Natural killer cell treated with Interleukin-12 subunit alpha and Interleukin-12 subunit beta and Interleukin-15 and Interleukin-18, amount 100 ng/mL, for 72 hours (primary cell): ENCODE measurements at regions not wholly inside any gene's neighbourhood (a gene's known extent, or its start where the extent isn't known, plus 50 kb on each side); places are given as distances from the start of the nearest gene placed in this dataset.
A peak's percentile ranks its signal among the peaks of the same experiment; 100 is the strongest.
"Not testable (repeated sequence)": the region's sequence is repeated elsewhere in the genome, so short reads cannot be mapped to it uniquely, and the experiment has no call there.

Experiments
- ATAC-seq, 2 donors: fragments of 150-1000 bp; cut with Tn5 transposase in 1 of 2; sonication (Bioruptor Pico), chemical (Tn5 transposase) in 1 of 2; 2 replicates each; pipeline ENCODE4 v1.10.0; 2021
- DNase-seq: peaks from one replicate; pipeline ENCODE4 v3.0.0; 2022; ENCODE audit warnings: low spot score
- H3K27ac Mint-ChIP-seq, 2 donors: 1 replicate in 1 of 2; 2 replicates in 1 of 2; pipeline ENCODE4 v1.8.0; 2022; ENCODE audit warnings: mixed read lengths in 2 of 2, mild to moderate bottlenecking in 1 of 2, moderate library complexity in 1 of 2
- H3K27me3 Mint-ChIP-seq, 2 donors: 1 replicate in 1 of 2; 2 replicates in 1 of 2; pipeline ENCODE4 v1.8.0; 2022; ENCODE audit warnings: mixed read lengths in 2 of 2
- H3K36me3 Mint-ChIP-seq: one replicate; pipeline ENCODE4 v1.8.0; 2022; ENCODE audit warnings: mixed read lengths
- H3K4me1 Mint-ChIP-seq, 2 donors: 1 replicate in 1 of 2; 2 replicates in 1 of 2; pipeline ENCODE4 v1.8.0; 2022; ENCODE audit warnings: low read depth in 2 of 2, mixed read lengths in 2 of 2, mild to moderate bottlenecking in 1 of 2
- H3K4me3 Mint-ChIP-seq: one replicate; pipeline ENCODE4 v1.8.0; 2022; ENCODE audit warnings: mixed read lengths
- H3K9me3 Mint-ChIP-seq: 2 replicates; pipeline ENCODE4 v1.8.0; 2022; ENCODE audit warnings: mixed read lengths

DNA sequence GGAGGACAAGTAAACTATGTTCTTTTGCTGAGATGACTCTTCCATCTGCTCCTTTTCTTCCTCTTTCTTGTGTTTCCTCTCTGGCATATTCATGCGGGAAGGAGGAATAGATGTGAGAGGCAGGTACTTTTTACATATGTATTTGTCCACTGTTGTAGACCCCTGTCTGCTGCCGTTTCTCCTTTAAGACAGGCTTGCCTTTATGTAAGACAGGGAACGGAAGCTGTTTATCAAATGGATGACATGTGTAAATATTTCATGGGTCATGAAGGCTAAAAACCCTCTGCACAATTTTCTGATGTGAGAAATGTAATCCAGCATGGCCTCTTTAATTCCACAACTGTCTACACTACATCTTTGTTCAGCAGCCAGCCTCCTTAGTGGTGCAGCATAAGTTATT is 1525.5 kb upstream of the NUDT12 start:
- no peak for ATAC-seq
- Mint-ChIP-seq H3K27me3 (no peaks in the 10 kb centered on the region), H3K27ac (no peak overlapping the region), H3K36me3 (peaks cover 4% of the 10 kb centered on the region), H3K4me1 (no peaks in the 10 kb centered on the region), H3K4me3 (no peak overlapping the region), H3K9me3 (peaks cover 17% of the 10 kb centered on the region)
- no peak for DNase-seq

DNA sequence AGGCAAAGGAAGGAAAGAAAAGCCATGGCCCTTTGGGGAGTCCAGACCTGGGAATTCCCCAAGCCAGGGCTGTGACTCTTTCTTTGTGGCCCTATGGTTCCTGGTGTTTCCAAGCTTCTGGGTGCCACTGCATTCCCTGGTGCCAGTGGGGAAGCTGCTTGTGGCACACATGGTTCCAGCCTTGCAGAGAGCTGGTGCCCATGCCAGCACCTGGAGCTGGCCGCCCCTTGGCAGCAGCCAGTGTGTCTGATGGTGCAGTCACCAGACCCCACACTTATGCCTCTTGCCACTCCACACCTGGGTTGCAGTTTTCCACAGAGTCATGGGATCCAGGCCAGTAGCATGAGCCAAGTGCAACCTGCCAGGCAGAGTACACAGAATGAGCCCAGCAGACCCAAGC is 1495.3 kb upstream of the NUDT12 start:
- Mint-ChIP-seq H3K4me1 (no peaks in the 10 kb centered on the region), H3K36me3 (peaks cover 5% of the 10 kb centered on the region), H3K27me3 (no peaks in the 10 kb centered on the region), H3K27ac (no peak overlapping the region), H3K4me3 (no peak overlapping the region), H3K9me3 (peaks cover 18% of the 10 kb centered on the region)
- DNase-seq (no peak), ATAC-seq (peak in 1 of 2 donors; percentile 13)

DNA sequence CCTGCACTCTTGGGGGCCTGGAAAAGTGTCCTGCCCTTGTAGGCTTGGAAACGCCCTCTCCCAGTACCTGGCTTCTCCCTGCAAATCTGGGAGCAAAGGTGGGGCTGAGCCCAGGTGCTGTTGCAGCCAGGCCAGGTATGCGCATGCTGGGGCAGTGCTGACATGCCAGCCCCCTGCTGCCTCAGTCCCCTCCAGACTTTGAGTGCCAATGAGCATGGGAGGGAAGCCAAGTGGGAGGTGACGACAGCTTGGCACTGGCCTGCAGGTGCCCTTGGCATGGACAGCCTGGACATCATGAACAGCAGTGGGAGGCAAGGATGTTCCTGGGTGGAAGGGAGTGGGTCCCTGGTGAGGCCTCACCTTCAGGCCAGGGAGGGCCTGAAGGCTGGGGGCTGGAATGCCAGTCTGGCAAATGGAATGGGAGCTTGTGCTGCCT is 1494.4 kb upstream of the NUDT12 start:
- DNase-seq (no peak), ATAC-seq (no peak)
- Mint-ChIP-seq H3K4me1 (no peaks in the 10 kb centered on the region), H3K27me3 (no peaks in the 10 kb centered on the region), H3K4me3 (no peak overlapping the region), H3K36me3 (peaks cover 9% of the 10 kb centered on the region), H3K9me3 (peaks cover 24% of the 10 kb centered on the region), H3K27ac (no peak overlapping the region)

DNA sequence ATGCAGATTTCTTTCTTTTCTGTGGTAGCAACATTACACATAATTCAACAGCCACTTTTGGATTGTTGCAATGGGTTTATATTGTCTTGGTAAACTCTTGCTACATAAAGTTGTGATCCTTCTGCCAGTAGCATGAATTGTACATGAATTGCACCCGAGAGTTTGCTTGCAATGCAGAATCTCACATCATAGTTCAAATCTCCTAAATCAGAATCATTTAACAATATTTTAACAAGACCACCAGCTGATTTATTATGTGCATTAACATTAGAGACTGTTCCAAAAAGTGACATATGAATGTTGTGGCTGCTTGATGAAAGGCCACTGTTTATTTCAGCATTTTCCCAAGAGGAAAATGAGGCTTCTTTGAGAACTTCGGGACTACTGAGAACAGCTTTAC is 1491.8 kb upstream of the NUDT12 start:
- peaks cover 20% of the 10 kb centered on the region for H3K9me3 Mint-ChIP-seq
- no peaks in the 10 kb centered on the region for H3K4me1 Mint-ChIP-seq
- DNase-seq (no peak), ATAC-seq (no peak)
- H3K4me3 Mint-ChIP-seq: no peak overlapping the region
- peaks cover 9% of the 10 kb centered on the region for H3K36me3 Mint-ChIP-seq
- no peaks in the 10 kb centered on the region for H3K27me3 Mint-ChIP-seq
- no peak overlapping the region for H3K27ac Mint-ChIP-seq

DNA sequence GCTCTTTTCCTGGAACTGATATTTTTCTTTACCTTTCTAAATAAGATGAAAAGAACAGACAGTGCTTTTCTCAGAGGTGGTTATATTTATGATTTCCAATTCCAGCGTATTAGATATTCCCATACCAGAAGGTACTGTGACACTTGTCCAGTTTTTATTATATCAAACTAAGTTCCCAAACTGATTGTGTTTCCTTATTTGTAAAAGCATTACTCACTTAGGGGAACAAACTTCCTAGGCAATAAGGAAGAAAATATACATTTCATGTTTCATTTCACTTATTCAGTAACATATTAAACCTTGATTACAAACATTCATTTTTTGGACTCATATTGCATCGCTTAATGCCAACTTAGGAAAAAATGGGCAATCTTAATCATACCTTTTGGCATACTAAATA is 1480.0 kb upstream of the NUDT12 start:
- DNase-seq (no peak), ATAC-seq (no peak)
- Mint-ChIP-seq H3K9me3 (peaks cover 10% of the 10 kb centered on the region), H3K27me3 (no peaks in the 10 kb centered on the region), H3K27ac (no peak overlapping the region), H3K36me3 (no peaks in the 10 kb centered on the region), H3K4me1 (no peaks in the 10 kb centered on the region), H3K4me3 (no peak overlapping the region)

DNA sequence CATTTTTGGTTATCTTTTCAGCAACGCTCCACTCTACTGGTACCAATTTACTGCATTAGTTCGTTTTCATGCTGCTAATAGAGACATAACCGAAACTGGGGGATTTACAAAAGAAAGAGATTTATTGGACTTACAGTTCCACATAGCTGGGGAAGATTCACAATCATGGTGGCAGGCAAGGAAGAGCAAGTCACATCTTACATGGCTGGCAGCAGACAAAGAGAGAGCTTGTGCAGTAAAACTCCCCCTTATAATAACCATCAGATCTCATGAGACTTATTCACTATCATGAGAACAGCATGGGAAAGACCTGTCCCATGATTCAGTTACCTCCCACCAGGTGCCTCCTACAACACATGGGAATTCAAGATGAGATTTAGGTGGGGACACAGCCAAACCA is 1474.2 kb upstream of the NUDT12 start:
- H3K27me3 Mint-ChIP-seq, H3K27ac Mint-ChIP-seq, ATAC-seq, DNase-seq, H3K4me1 Mint-ChIP-seq, H3K36me3 Mint-ChIP-seq, H3K4me3 Mint-ChIP-seq: not testable (repeated sequence)
- H3K9me3 Mint-ChIP-seq: peaks cover 33% of the 10 kb centered on the region

DNA sequence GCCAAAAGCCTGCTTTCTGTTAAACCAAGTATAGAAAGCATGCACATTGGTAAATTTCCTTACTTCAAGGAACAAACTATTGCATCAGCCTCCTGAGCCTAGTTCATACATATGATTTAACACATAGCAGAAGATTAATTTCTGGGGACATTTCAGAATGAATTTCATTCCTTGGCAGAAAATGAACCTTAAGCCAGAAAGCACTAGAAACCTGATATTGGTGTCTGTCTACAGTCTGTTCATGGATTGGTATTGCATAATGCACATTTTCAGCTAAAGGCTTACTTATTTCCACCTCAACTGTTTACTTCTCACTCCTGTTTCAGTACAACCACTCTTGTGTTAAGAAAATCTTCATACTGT is 1471.8 kb upstream of the NUDT12 start:
- peaks cover 29% of the 10 kb centered on the region for H3K9me3 Mint-ChIP-seq
- no peaks in the 10 kb centered on the region for H3K4me1 Mint-ChIP-seq
- no peak for ATAC-seq
- H3K27ac Mint-ChIP-seq: no peak overlapping the region
- peaks cover 7% of the 10 kb centered on the region for H3K36me3 Mint-ChIP-seq
- no peak overlapping the region for H3K4me3 Mint-ChIP-seq
- no peaks in the 10 kb centered on the region for H3K27me3 Mint-ChIP-seq
- DNase-seq: no peak

DNA sequence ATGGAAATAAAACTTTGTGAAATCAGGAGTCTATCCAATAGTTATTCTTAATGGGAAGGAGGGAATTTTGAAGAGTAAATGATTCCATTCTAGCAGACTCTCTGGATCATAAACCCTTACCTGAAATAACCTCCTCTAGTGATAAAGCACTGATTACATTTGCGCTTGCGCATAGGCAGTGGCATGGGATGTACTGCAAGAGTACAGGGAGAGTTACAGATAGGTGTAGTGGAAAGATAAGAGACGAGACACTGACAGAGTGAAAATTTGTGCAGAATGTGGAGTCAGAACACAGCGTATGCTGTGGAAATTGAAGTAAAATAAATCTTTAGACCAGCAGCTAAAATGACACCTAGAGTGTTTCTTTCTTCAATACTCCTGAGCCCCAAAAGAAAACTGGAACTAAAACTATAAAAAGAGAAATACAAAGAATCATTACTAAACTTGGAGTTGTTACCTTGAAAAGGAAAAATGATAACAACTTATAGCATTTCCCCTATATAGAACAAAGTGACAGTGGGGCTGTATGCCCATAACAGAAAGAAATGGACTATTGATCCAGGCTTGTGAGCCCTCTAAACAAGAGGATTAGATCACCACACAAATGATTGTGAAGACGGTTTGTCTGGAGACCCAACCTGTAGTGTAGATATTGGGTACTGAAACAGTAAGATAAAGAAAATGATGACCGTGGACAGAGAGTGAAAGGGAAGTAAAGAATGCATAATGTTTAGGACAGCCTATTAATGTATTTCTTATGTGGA is 1471.2 kb upstream of the NUDT12 start:
- no peaks in the 10 kb centered on the region for H3K27me3 Mint-ChIP-seq
- DNase-seq (no peak), ATAC-seq (no peak)
- H3K4me1 Mint-ChIP-seq: no peaks in the 10 kb centered on the region
- H3K27ac Mint-ChIP-seq: no peak overlapping the region
- H3K4me3 Mint-ChIP-seq: no peak overlapping the region
- peaks cover 7% of the 10 kb centered on the region for H3K36me3 Mint-ChIP-seq
- peaks cover 29% of the 10 kb centered on the region for H3K9me3 Mint-ChIP-seq

DNA sequence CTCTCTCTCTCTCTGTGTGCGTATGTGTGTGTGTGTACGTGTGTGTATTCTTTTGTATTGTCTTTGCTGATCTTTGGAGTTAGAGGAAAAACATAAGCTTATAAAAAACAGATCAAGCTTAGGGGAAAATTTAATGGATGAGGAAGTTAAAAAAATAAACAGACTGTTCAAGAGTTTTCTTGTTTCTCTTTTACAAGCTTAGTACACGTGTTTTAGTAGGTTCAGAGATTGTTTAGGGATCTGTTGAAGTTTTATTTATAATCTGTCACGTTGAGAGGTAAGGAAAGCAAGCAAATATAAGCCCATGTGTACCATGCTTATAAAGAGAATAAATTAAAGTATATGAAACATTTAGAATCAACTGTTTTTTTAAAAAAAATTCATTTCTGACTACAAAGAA is 1470.3 kb upstream of the NUDT12 start:
- no peak overlapping the region for H3K4me3 Mint-ChIP-seq
- H3K27me3 Mint-ChIP-seq: no peaks in the 10 kb centered on the region
- no peaks in the 10 kb centered on the region for H3K4me1 Mint-ChIP-seq
- DNase-seq (no peak), ATAC-seq (no peak)
- H3K27ac Mint-ChIP-seq: no peak overlapping the region
- peaks cover 25% of the 10 kb centered on the region for H3K9me3 Mint-ChIP-seq
- peaks cover 7% of the 10 kb centered on the region for H3K36me3 Mint-ChIP-seq

DNA sequence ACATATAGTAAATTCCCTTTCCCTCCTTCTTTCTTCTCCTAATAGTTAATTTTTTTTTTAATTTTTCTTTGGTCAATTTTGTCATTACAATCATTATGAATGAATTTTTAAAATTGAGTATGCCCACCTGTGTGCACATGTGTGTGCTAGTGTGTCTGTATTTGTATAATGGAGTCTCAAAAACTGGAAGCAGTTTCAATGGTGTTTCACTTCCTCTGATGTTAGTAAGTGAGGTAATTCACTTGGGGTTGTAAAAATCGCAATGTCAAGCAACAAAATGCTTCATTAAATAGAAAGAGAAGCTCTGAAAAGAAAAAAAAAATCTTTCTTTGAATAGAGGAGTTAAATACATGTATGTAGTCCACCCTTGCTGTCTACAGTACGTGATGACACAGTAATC is 1467.6 kb upstream of the NUDT12 start:
- no peaks in the 10 kb centered on the region for H3K4me1 Mint-ChIP-seq
- peaks cover 23% of the 10 kb centered on the region for H3K9me3 Mint-ChIP-seq
- H3K27ac Mint-ChIP-seq: no peak overlapping the region
- H3K36me3 Mint-ChIP-seq: no peaks in the 10 kb centered on the region
- H3K27me3 Mint-ChIP-seq: no peaks in the 10 kb centered on the region
- no peak overlapping the region for H3K4me3 Mint-ChIP-seq
- no peak for ATAC-seq
- no peak for DNase-seq

DNA sequence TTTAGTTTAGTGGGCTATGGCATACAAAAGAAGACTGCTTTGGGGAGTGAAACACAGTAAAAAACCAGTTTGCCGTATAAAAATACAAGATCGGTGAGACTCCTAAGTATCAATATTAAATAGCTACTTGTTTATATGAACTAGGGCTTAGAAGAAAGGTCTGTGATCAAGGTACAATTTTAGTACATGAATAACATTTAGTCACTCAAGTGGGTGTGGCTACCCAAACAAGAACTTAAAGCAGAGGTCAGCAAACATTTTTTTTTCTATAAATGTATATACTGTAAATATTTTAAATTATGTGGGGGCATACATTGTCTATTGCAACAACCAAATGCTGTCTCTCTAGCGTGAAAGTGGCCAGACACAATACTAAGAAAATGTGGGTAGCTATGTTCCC is 1452.5 kb upstream of the NUDT12 start:
- no peak for ATAC-seq
- H3K27ac Mint-ChIP-seq: no peak overlapping the region
- H3K9me3 Mint-ChIP-seq: peaks cover 14% of the 10 kb centered on the region
- H3K4me3 Mint-ChIP-seq: no peak overlapping the region
- no peaks in the 10 kb centered on the region for H3K4me1 Mint-ChIP-seq
- no peaks in the 10 kb centered on the region for H3K27me3 Mint-ChIP-seq
- DNase-seq: no peak
- peaks cover 6% of the 10 kb centered on the region for H3K36me3 Mint-ChIP-seq

DNA sequence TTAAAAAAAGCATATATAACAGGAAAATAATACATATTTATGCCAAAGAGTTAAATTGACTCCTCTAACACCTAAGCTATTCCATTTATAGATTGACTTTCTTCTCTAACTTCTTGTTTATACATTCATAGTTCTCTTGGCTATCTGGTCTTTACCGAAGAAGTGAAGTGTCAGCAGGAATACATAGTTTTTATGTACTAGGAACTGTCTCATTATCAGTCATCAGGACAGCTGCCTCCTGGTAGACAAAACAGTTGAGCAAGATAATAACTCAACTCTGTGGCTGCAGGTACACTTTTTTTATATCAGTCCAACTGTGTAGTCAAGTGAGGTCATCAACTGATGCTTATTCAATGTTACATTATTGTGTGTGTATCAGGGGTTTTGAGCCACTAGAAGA is 1436.0 kb upstream of the NUDT12 start:
- ATAC-seq (no peak), DNase-seq (no peak)
- Mint-ChIP-seq H3K27me3 (no peaks in the 10 kb centered on the region), H3K36me3 (peaks cover 5% of the 10 kb centered on the region), H3K9me3 (peaks cover 14% of the 10 kb centered on the region), H3K4me1 (no peaks in the 10 kb centered on the region), H3K4me3 (no peak overlapping the region), H3K27ac (no peak overlapping the region)

DNA sequence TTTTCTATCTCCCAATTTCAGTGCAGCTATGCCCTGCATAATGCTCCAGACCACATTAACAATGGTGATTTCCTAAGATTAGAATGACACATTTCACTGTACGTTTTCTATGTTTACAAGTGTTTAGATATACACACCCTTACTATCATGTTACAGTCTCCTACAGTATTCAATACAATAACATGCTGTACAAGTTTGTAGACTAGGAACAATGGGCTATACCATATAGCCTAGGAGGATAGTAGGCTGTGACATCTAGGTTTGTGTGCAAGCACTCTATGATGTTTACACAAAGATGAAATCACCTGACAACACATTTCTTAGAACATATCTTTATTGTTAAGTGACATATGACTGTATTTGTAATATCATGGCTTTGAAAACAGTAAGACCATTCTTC is 1435.6 kb upstream of the NUDT12 start:
- Mint-ChIP-seq H3K27me3 (no peaks in the 10 kb centered on the region), H3K4me1 (no peaks in the 10 kb centered on the region), H3K9me3 (peaks cover 14% of the 10 kb centered on the region), H3K36me3 (peaks cover under 1% of the 10 kb centered on the region), H3K4me3 (no peak overlapping the region), H3K27ac (no peak overlapping the region)
- ATAC-seq (no peak), DNase-seq (no peak)

DNA sequence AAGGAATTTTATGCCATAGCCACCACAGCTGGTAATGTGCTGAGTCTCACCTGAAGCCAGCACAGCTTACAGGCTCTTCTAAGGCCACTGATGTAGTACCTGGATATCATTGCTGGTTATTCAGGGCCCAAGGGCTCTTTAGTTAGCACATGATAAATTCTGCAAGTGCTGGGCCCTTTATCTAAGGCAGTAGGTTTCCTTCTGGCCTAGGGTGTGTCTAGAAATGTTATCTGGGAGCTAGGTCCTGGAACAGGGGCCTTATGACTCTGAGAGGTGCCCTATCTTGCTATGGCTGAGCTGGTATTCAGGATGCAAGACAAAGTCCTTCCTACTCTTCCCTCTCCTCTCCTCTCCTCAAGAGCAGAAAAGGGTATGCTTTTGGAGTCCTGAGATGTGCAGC is 1424.5 kb upstream of the NUDT12 start:
- ATAC-seq: no peak
- Mint-ChIP-seq H3K36me3 (peaks cover 5% of the 10 kb centered on the region), H3K27ac (no peak overlapping the region), H3K9me3 (peaks cover 25% of the 10 kb centered on the region), H3K4me3 (no peak overlapping the region), H3K27me3 (no peaks in the 10 kb centered on the region), H3K4me1 (no peaks in the 10 kb centered on the region)
- no peak for DNase-seq

DNA sequence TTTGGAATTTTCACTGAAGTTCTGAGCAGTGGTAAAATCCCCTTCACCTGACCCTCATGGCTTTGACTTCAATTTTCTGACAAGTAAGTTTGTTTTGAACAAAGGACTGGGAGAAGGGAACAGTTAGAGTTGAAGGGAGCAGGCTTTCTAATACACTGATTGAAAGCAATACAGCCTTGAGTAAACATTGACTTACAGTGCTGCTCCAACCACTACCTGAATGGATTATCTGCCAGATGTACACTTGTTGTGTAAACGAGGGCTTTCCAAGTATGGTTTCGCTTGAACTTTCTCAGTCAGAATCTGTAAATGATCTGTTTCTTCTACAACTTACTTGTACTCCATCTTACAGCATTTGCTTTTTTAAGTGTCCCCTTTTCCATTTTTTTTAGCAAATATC is 1414.9 kb upstream of the NUDT12 start:
- H3K9me3 Mint-ChIP-seq: peaks cover 21% of the 10 kb centered on the region
- H3K27ac Mint-ChIP-seq: no peak overlapping the region
- no peaks in the 10 kb centered on the region for H3K27me3 Mint-ChIP-seq
- no peaks in the 10 kb centered on the region for H3K4me1 Mint-ChIP-seq
- ATAC-seq (no peak), DNase-seq (no peak)
- no peak overlapping the region for H3K4me3 Mint-ChIP-seq
- no peaks in the 10 kb centered on the region for H3K36me3 Mint-ChIP-seq
